ENCODE measurements at regions not wholly inside any gene's neighbourhood (a gene's known extent, or its start where the extent isn't known, plus 50 kb on each side); places are given as distances from the start of the nearest gene placed in this dataset.

GRCh38 chr11:24225501-24225900 is 271.4 kb upstream of the LUZP2 start:
- TF ChIP-seq CTCF (IDR thresholded peaks at IDR 0.05) (no peak), POLR2A (IDR thresholded peaks at IDR 0.05) (no peak)
